Gastrocnemius medialis (tissue), 4 donors: ENCODE measurements at regions not wholly inside any gene's neighbourhood (a gene's known extent, or its start where the extent isn't known, plus 50 kb on each side); places are given as distances from the start of the nearest gene placed in this dataset.

Experiments
- POLR2A ChIP-seq, 2 donors: fragments of 450-650 bp; IDR thresholded peaks; one replicate each; pipeline ENCODE4 v1.6.1; 2017; ENCODE audit warnings: antibody characterized with exemption in 2 of 2, mild to moderate bottlenecking in 2 of 2, moderate library complexity in 2 of 2
- TF ChIP-seq, protein P1 (sequence below), 5 experiments: fragments of 450-650 bp in 3 of 5; fragments of 200-600 bp in 2 of 5; sonication (generic) in 2 of 5; IDR thresholded peaks in 4 of 5; conservative IDR thresholded peaks in 1 of 5; 1 replicate in 4 of 5; 2 replicates in 1 of 5; pipeline ENCODE4 v1.5.1; 2016 to 2019; ENCODE audit warnings: antibody characterized with exemption in 5 of 5, mild to moderate bottlenecking in 3 of 5, moderate library complexity in 3 of 5

DNA sequence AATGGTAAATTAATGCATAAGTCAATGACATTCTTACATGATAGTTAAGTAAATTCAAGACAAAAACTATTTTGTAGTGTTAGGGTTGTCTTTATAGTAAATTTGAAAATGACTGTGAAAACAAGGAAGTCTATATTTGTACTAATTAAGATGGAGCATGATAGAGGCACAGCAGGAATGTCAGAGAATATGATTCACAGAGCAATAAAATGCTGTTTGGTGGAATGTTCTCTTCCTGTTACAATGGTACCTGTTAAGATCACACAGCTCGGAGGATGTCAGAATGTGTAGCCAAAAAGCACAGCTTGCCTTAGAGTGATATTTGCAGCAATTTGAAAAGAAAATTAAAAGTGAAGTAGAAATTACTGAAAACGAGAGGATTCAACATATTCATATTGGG is 2339.7 kb upstream of the RAG2 start:
- TF ChIP-seq, protein P1, sequence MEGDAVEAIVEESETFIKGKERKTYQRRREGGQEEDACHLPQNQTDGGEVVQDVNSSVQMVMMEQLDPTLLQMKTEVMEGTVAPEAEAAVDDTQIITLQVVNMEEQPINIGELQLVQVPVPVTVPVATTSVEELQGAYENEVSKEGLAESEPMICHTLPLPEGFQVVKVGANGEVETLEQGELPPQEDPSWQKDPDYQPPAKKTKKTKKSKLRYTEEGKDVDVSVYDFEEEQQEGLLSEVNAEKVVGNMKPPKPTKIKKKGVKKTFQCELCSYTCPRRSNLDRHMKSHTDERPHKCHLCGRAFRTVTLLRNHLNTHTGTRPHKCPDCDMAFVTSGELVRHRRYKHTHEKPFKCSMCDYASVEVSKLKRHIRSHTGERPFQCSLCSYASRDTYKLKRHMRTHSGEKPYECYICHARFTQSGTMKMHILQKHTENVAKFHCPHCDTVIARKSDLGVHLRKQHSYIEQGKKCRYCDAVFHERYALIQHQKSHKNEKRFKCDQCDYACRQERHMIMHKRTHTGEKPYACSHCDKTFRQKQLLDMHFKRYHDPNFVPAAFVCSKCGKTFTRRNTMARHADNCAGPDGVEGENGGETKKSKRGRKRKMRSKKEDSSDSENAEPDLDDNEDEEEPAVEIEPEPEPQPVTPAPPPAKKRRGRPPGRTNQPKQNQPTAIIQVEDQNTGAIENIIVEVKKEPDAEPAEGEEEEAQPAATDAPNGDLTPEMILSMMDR (IDR thresholded peaks at IDR 0.05 in 4 of 5, conservative IDR thresholded peaks at IDR 0.05 in 1 of 5) = no peak
- no peak for TF ChIP-seq POLR2A (IDR thresholded peaks at IDR 0.05)
